ENCODE measurements at regions not wholly inside any gene's neighbourhood (a gene's known extent, or its start where the extent isn't known, plus 50 kb on each side); places are given as distances from the start of the nearest gene placed in this dataset.
"Not testable (repeated sequence)": the region's sequence is repeated elsewhere in the genome, so short reads cannot be mapped to it uniquely, and the experiment has no call there.

- DNase-seq (ENCODE audit: low spot score), result no peak
Measured at GRCh38 chr7:51918581-51918980, 602.0 kb upstream of the COBL start.

- no peak for DNase-seq (ENCODE audit: low spot score)
Measured at GRCh38 chr7:51901489-51901840, 584.9 kb upstream of the COBL start.

GRCh38 chr7:51900755-51901488, 584.3 kb upstream of the COBL start:
- DNase-seq (ENCODE audit: low spot score), result not testable (repeated sequence)

- DNase-seq (ENCODE audit: low spot score), result no peak
Measured at GRCh38 chr7:51899611-51900010, 583.0 kb upstream of the COBL start.

- DNase-seq (ENCODE audit: low spot score), result no peak
Measured at GRCh38 chr7:51882412-51882811, 565.8 kb upstream of the COBL start.

- no peak for DNase-seq (ENCODE audit: low spot score)
Measured at GRCh38 chr7:51881309-51881708, 564.7 kb upstream of the COBL start.

- no peak for DNase-seq (ENCODE audit: low spot score)
Measured at GRCh38 chr7:51878865-51879264, 562.3 kb upstream of the COBL start.

- no peak for DNase-seq (ENCODE audit: low spot score)
Measured at GRCh38 chr7:51869452-51869851, 552.8 kb upstream of the COBL start.

- no peak for DNase-seq (ENCODE audit: low spot score)
Measured at GRCh38 chr7:51867117-51867516, 550.5 kb upstream of the COBL start.

GRCh38 chr7:51860305-51860704, 543.7 kb upstream of the COBL start:
- no peak for DNase-seq (ENCODE audit: low spot score)

GRCh38 chr7:51850126-51850525, 533.5 kb upstream of the COBL start:
- no peak for DNase-seq (ENCODE audit: low spot score)

- DNase-seq (ENCODE audit: low spot score), result peak; percentile 7
Measured at GRCh38 chr7:51847461-51848134, 531.0 kb upstream of the COBL start.

GRCh38 chr7:51839130-51839529, 522.5 kb upstream of the COBL start:
- DNase-seq (ENCODE audit: low spot score), result not testable (repeated sequence)

- no peak for DNase-seq (ENCODE audit: low spot score)
Measured at GRCh38 chr7:51827631-51828030, 511.0 kb upstream of the COBL start.

GRCh38 chr7:51824050-51824449, 507.4 kb upstream of the COBL start:
- DNase-seq (ENCODE audit: low spot score), result no peak

- no peak for DNase-seq (ENCODE audit: low spot score)
Measured at GRCh38 chr7:51823437-51823836, 506.8 kb upstream of the COBL start.

GRCh38 chr7:51817694-51818225, 501.2 kb upstream of the COBL start:
- no peak for DNase-seq (ENCODE audit: low spot score)

GRCh38 chr7:51805783-51806431, 489.3 kb upstream of the COBL start:
- not testable (repeated sequence) for DNase-seq (ENCODE audit: low spot score)

- DNase-seq (ENCODE audit: low spot score), result no peak
Measured at GRCh38 chr7:51802718-51803117, 486.1 kb upstream of the COBL start.

GRCh38 chr7:51797371-51797770, 480.8 kb upstream of the COBL start:
- no peak for DNase-seq (ENCODE audit: low spot score)

- no peak for DNase-seq (ENCODE audit: low spot score)
Measured at GRCh38 chr7:51792796-51793195, 476.2 kb upstream of the COBL start.

- peak; percentile 45 for DNase-seq (ENCODE audit: low spot score)
Measured at GRCh38 chr7:51789489-51789888, 472.9 kb upstream of the COBL start.

GRCh38 chr7:51786284-51786683, 469.7 kb upstream of the COBL start:
- no peak for DNase-seq (ENCODE audit: low spot score)

Data from RKO (cell line).